ENCODE measurements at regions not wholly inside any gene's neighbourhood (a gene's known extent, or its start where the extent isn't known, plus 50 kb on each side); places are given as distances from the start of the nearest gene placed in this dataset.

DNA sequence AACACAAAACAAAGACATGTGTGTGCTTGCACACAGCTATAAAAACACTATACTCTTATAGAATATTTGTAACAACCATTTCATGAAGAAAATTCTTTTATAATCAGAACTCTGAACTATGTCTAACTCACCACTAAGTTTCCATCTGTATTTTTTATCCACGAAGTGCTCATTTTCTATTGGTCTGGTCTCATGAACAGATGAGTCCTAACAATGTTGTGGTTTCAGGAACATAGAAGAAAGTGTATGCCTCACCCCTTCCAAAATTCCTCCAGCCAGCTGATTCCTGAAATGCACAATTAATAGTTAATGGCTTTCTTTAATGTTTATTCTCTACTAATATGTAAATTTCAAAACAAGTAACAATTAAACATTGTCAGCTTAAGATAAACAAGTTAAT is 325.3 kb upstream of the GRAMD2B start:
- TF ChIP-seq POLR2A (IDR thresholded peaks at IDR 0.05) = no peak
- TF ChIP-seq, protein P1, sequence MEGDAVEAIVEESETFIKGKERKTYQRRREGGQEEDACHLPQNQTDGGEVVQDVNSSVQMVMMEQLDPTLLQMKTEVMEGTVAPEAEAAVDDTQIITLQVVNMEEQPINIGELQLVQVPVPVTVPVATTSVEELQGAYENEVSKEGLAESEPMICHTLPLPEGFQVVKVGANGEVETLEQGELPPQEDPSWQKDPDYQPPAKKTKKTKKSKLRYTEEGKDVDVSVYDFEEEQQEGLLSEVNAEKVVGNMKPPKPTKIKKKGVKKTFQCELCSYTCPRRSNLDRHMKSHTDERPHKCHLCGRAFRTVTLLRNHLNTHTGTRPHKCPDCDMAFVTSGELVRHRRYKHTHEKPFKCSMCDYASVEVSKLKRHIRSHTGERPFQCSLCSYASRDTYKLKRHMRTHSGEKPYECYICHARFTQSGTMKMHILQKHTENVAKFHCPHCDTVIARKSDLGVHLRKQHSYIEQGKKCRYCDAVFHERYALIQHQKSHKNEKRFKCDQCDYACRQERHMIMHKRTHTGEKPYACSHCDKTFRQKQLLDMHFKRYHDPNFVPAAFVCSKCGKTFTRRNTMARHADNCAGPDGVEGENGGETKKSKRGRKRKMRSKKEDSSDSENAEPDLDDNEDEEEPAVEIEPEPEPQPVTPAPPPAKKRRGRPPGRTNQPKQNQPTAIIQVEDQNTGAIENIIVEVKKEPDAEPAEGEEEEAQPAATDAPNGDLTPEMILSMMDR (IDR thresholded peaks at IDR 0.05) = no peak

All from sigmoid colon (tissue), 3 donors.